GM19455 (cell line): ENCODE measurements at regions not wholly inside any gene's neighbourhood (a gene's known extent, or its start where the extent isn't known, plus 50 kb on each side); places are given as distances from the start of the nearest gene placed in this dataset.

Source experiments
- ATAC-seq: cut with Tn5 transposase; IDR thresholded peaks from one replicate; pipeline ENCODE4 v1.9.1; 2021; ENCODE audit not compliant: unreplicated experiment

GRCh38 chr11:130787092-130787616 is 129.1 kb downstream of the SNX19 start:
- no peak for ATAC-seq

- ATAC-seq: no peak
Measured at GRCh38 chr11:130787973-130788570, 128.2 kb downstream of the SNX19 start.

- no peak for ATAC-seq
Measured at GRCh38 chr11:130789056-130789640, 127.1 kb downstream of the SNX19 start.

- ATAC-seq: no peak
Measured at GRCh38 chr11:130790689-130791088, 125.6 kb downstream of the SNX19 start.

- no peak for ATAC-seq
Measured at GRCh38 chr11:130792772-130793171, 123.5 kb downstream of the SNX19 start.

- no peak for ATAC-seq
Measured at GRCh38 chr11:130796828-130797227, 119.5 kb downstream of the SNX19 start.

GRCh38 chr11:130798280-130798679 is 118.0 kb downstream of the SNX19 start:
- no peak for ATAC-seq

GRCh38 chr11:130798801-130799200 is 117.5 kb downstream of the SNX19 start:
- no peak for ATAC-seq

- no peak for ATAC-seq
Measured at GRCh38 chr11:130801333-130802122, 114.8 kb downstream of the SNX19 start.

GRCh38 chr11:130802567-130802966 is 113.7 kb downstream of the SNX19 start:
- ATAC-seq: no peak

- ATAC-seq: no peak
Measured at GRCh38 chr11:130804306-130805076, 111.8 kb downstream of the SNX19 start.

GRCh38 chr11:130806746-130807145 is 109.5 kb downstream of the SNX19 start:
- ATAC-seq: no peak

- ATAC-seq: no peak
Measured at GRCh38 chr11:130808541-130808940, 107.7 kb downstream of the SNX19 start.

GRCh38 chr11:130813196-130813595 is 103.1 kb downstream of the SNX19 start:
- no peak for ATAC-seq

GRCh38 chr11:130813638-130814037 is 102.6 kb downstream of the SNX19 start:
- no peak for ATAC-seq

GRCh38 chr11:130814440-130815096 is 101.7 kb downstream of the SNX19 start:
- no peak for ATAC-seq

GRCh38 chr11:130815097-130815802 is 101.0 kb downstream of the SNX19 start:
- ATAC-seq: no peak

- no peak for ATAC-seq
Measured at GRCh38 chr11:130815956-130816355, 100.3 kb downstream of the SNX19 start.

- no peak for ATAC-seq
Measured at GRCh38 chr11:130816546-130817329, 99.5 kb downstream of the SNX19 start.
